Urinary bladder (tissue), 3 donors: ENCODE measurements at regions not wholly inside any gene's neighbourhood (a gene's known extent, or its start where the extent isn't known, plus 50 kb on each side); places are given as distances from the start of the nearest gene placed in this dataset.

Experiments
- DNase-seq: peaks from one replicate; pipeline ENCODE4 v3.0.0-alpha.2; 2015; ENCODE audit errors: extremely low spot score
- H3K27ac ChIP-seq: one replicate; pipeline ENCODE4 v1.5.1; 2013; ENCODE audit warnings: low read depth, mild to moderate bottlenecking, moderate library complexity
- H3K36me3 ChIP-seq: one replicate; pipeline ENCODE4 v1.6.1; 2013; ENCODE audit warnings: mild to moderate bottlenecking, moderate library complexity; ENCODE audit not compliant: insufficient read depth
- H3K4me1 ChIP-seq: one replicate; pipeline ENCODE4 v1.6.1; 2013; ENCODE audit warnings: mild to moderate bottlenecking, moderate library complexity; ENCODE audit not compliant: insufficient read depth
- H3K4me3 ChIP-seq: one replicate; pipeline ENCODE4 v1.5.1; 2013; ENCODE audit warnings: low read depth, low read length
- WGBS: extraction: QIAGEN DNeasy Blood & Tissue Kit; methylation state at CpG from one replicate; pipeline ENCODE4 v1.1.7; 2013; 5-methylcytosine and 5-hydroxymethylcytosine counted together
- donor health status: healthy with polysubstance abuse.
- donor health status: healthy.

DNA sequence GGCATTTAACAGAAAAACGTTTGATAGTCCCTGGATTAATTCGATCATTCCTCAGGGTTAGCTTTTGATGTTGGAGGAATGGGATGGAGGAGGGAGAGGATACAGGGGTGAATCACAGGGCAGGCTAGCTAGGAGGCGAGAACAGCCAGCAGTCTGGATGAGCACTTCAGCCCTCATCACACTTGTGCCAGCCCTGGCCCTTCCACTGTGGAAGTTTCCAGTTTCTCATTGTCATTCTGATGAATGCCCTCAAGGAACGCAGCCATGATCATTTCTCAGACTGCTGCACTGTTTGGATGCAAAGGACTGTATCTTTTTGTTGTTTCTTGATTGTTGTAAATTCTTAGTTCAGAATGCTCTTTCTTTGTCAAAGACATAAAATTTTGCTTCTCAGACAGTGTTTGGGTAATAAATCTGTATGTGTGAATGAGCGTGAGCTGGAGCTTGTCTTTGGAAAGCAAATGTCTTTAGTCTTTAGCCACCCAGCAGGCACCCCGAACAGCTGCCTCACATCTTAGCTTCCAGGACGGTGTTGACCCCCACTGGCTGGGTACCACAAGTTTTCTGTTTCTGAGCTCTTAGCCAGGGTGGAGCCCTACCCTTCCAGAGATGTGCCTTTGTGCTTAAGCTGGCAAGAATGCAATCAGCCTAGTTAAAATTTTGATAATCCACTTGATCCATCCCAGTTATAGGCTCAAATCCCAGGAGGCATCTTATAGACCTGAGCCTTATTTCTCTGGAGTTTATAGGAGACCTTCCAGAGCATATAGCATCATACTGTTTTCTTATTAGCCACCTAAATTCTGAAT, 121.1 kb downstream of the PDCD6IP start:
- 63% methylated on average over 7 of the region's 7 CpGs for WGBS

DNA sequence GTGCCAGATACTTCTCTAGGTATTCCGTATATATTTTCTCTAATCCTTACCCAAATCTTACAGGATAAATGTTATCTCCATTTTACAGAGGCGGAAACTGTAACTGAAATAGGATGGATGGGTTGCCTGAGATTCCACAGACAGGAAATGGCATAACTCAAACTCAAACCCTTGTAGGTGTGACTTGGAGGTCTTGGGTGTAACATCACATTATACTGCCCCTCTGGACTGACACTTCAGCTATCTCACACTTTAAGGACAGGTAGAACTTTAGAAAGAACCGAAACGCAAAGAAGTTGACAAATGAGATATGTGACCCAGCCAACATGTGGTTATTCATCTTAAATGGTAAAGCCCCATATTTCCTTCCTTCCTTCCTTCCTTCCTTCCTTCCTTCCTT, 122.1 kb downstream of the PDCD6IP start:
- Histone ChIP-seq H3K4me3 (no peak overlapping the region), H3K27ac (no peak overlapping the region), H3K36me3 (no peaks in the 10 kb centered on the region), H3K4me1 (no peaks in the 10 kb centered on the region)
- WGBS: 80% methylated on average over 4 of the region's 4 CpGs
- no peak for DNase-seq

More for the DNA sequence above, 121.1 kb downstream of the PDCD6IP start:
- no peaks in the 10 kb centered on the region for H3K4me1 ChIP-seq
- H3K4me3 ChIP-seq: no peak overlapping the region
- no peaks in the 10 kb centered on the region for H3K36me3 ChIP-seq
- H3K27ac ChIP-seq: no peak overlapping the region
- DNase-seq: no peak

GRCh38 chr3:33921608-33922007, 123.2 kb downstream of the PDCD6IP start:
- Histone ChIP-seq H3K36me3 (no peaks in the 10 kb centered on the region), H3K4me3 (no peak overlapping the region), H3K4me1 (no peaks in the 10 kb centered on the region), H3K27ac (no peak overlapping the region)
- no peak for DNase-seq
- 92% methylated on average over 2 of the region's 2 CpGs for WGBS

DNA sequence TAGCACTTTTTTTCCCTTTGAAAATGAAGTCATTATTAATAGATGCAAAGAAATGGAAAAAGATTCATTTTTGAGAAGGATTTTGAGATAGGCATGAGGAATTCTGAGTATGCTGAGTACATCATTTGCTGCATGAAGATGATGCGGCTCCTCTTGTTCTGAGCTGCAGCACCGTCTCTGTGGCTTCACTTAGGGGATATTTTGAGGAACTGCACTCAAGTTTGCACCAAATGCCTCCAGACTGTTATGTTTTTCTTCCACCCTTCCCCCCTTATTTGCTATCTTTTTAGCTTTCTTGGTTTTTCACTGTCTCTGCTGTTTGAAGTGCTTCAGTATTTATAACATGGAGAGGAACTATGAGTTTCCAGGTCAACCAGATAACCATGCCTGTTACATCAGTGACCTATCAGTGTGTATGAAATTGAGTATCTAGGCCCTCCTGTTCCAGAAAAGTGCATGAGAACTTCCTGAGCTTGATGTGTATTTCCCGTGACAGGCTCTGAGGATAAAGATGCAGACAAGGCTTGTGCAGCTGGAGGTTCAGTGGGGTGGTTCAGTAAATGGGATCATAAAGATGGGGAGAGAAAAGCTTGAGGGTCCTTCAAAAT, 128.7 kb downstream of the PDCD6IP start:
- H3K4me3 ChIP-seq: no peak overlapping the region
- no peaks in the 10 kb centered on the region for H3K4me1 ChIP-seq
- 82% methylated on average over 3 of the region's 3 CpGs for WGBS
- H3K36me3 ChIP-seq: no peaks in the 10 kb centered on the region
- DNase-seq: no peak
- no peak overlapping the region for H3K27ac ChIP-seq

DNA sequence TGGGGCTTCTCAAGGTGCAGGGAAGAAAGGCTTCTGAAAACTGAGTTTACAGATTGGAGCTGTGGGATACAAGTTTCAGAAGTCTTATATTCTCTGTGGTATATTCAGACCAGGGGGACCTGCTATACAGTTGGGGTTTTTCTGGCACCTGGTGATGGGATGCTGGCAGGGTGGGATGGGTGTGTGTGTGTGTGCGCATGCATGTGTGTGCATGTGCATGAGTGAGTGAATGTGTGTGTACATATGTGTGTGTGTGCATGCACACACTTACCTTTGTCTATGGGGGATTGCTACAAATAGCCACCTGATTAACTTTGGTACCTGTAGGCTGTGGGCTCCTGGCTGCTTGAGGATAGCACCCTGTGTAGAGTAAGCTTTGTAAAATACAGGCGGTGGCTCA, 131.4 kb downstream of the PDCD6IP start:
- 85% methylated on average over 2 of the region's 2 CpGs for WGBS
- no peak overlapping the region for H3K4me3 ChIP-seq
- no peak overlapping the region for H3K27ac ChIP-seq
- H3K36me3 ChIP-seq: no peaks in the 10 kb centered on the region
- no peak for DNase-seq
- no peaks in the 10 kb centered on the region for H3K4me1 ChIP-seq

- Histone ChIP-seq H3K36me3 (no peaks in the 10 kb centered on the region), H3K4me3 (no peak overlapping the region), H3K4me1 (no peaks in the 10 kb centered on the region), H3K27ac (no peak overlapping the region)
- DNase-seq: no peak
Observed at GRCh38 chr3:33931512-33931911, 133.1 kb downstream of the PDCD6IP start.

DNA sequence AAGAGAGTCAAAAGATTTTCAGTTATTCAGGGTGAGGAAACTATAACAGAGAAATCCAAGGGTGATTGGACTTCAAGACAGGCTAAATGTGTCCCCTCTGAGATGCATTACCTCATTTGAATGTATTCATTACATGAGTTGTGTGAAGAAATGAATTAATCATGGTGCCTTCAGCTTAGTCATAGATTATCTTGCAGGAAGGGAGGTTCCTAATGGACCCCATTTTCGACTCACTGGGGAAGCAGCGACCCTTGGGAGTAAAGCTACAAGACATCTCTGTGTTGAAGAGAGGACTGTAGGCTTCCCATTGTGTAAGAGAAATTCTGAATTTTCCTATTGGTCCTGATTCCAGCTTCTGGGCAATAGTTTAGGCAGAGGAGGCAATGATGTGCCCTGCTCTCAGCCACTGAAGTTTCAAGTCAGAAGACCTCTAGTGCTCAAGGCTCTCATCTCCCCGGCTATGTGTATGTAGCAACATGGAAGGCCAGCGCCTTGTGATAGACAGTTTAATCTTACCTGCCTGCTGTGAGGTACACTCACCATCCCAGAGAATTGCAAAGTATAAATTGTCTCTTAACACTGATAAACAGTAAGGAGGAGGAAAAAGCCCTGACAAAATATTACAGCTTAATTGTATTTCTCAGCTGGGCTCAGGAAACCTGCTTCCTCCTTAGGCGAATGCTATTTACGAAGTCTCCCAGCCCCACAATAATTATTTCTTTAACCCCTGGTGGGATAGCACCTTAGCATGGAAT, 133.8 kb downstream of the PDCD6IP start:
- Histone ChIP-seq H3K4me1 (no peaks in the 10 kb centered on the region), H3K36me3 (no peaks in the 10 kb centered on the region), H3K27ac (no peak overlapping the region), H3K4me3 (no peak overlapping the region)
- no peak for DNase-seq
- WGBS: 79% methylated on average over 6 of the region's 6 CpGs

GRCh38 chr3:33936171-33936920, 137.9 kb downstream of the PDCD6IP start:
- no peaks in the 10 kb centered on the region for H3K36me3 ChIP-seq
- DNase-seq: no peak

GRCh38 chr3:33936921-33937525, 138.6 kb downstream of the PDCD6IP start:
- WGBS: 49% methylated on average over 1 of the region's 1 CpG
- no peaks in the 10 kb centered on the region for H3K36me3 ChIP-seq
- H3K4me3 ChIP-seq: no peak overlapping the region
- no peak overlapping the region for H3K27ac ChIP-seq
- H3K4me1 ChIP-seq: no peaks in the 10 kb centered on the region
- DNase-seq: no peak

More at GRCh38 chr3:33936171-33936920, 137.9 kb downstream of the PDCD6IP start:
- H3K4me3 ChIP-seq: no peak overlapping the region
- no peak overlapping the region for H3K27ac ChIP-seq
- 72% methylated on average over 3 of the region's 3 CpGs for WGBS
- H3K4me1 ChIP-seq: no peaks in the 10 kb centered on the region

GRCh38 chr3:33937628-33938027, 139.2 kb downstream of the PDCD6IP start:
- 55% methylated on average over 1 of the region's 1 CpG for WGBS
- H3K4me3 ChIP-seq: no peak overlapping the region
- no peak overlapping the region for H3K27ac ChIP-seq
- H3K4me1 ChIP-seq: no peaks in the 10 kb centered on the region
- H3K36me3 ChIP-seq: no peaks in the 10 kb centered on the region
- DNase-seq: no peak

- 70% methylated on average over 5 of the region's 5 CpGs for WGBS
- no peak overlapping the region for H3K4me3 ChIP-seq
- H3K4me1 ChIP-seq: no peaks in the 10 kb centered on the region
- no peak for DNase-seq
- H3K36me3 ChIP-seq: no peaks in the 10 kb centered on the region
- H3K27ac ChIP-seq: no peak overlapping the region
Observed at GRCh38 chr3:33940149-33940548, 141.7 kb downstream of the PDCD6IP start.

DNA sequence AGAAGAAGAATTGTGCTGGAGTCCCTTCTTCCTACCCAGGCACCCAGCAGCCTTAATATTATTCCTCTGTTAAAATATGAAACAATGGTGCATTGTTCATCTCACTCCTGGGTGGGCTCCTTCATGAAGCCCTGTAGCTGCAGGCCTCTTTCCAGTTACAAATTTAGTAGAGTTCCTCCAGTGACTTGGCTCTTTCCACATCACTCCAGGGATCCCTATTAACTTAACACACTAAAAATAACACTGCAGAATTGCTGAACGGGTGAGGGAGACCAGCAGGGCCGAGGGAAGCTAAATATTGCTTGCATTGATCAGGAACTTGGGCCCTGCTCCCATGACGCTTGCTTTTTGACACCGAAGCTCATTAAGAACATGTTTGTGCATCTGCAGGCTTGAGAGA, 142.3 kb downstream of the PDCD6IP start:
- WGBS: 60% methylated on average over 4 of the region's 4 CpGs
- no peak overlapping the region for H3K4me3 ChIP-seq
- no peaks in the 10 kb centered on the region for H3K36me3 ChIP-seq
- no peak overlapping the region for H3K27ac ChIP-seq
- H3K4me1 ChIP-seq: no peaks in the 10 kb centered on the region
- no peak for DNase-seq

DNA sequence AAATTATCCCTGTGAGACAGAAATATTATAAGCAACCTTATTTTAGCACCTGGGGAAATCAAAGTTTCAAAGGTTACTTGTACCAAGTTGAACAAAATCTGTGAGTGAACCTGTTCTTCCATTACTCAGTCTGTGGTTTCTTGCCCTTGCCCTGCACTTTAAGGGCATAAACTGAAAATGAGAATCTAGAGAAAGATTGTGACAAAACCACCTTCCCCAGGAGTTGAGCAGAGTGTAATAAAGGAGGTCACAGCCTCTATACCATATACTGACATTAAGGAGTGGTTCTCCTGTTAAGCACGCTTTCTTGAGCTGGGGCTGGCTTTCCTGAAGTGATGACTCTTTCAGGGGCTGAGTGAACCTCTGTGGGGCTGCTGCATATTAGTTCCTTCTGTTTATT, 143.4 kb downstream of the PDCD6IP start:
- Histone ChIP-seq H3K4me3 (no peak overlapping the region), H3K27ac (no peak overlapping the region), H3K36me3 (no peaks in the 10 kb centered on the region), H3K4me1 (no peaks in the 10 kb centered on the region)
- 89% methylated on average over 1 of the region's 1 CpG for WGBS
- no peak for DNase-seq
